Brain pericyte (primary cell): ENCODE measurements at regions not wholly inside any gene's neighbourhood (a gene's known extent, or its start where the extent isn't known, plus 50 kb on each side); places are given as distances from the start of the nearest gene placed in this dataset.

Experiments used
- DNase-seq: peaks from one replicate; pipeline ENCODE4 v3.0.0-alpha.2; 2012; ENCODE audit warnings: low read depth, low spot score

- DNase-seq = no peak
Measured at GRCh38 chr18:10009321-10010144, 95.7 kb downstream of the VAPA start.

GRCh38 chr18:10010611-10011015, 96.8 kb downstream of the VAPA start:
- no peak for DNase-seq

DNA sequence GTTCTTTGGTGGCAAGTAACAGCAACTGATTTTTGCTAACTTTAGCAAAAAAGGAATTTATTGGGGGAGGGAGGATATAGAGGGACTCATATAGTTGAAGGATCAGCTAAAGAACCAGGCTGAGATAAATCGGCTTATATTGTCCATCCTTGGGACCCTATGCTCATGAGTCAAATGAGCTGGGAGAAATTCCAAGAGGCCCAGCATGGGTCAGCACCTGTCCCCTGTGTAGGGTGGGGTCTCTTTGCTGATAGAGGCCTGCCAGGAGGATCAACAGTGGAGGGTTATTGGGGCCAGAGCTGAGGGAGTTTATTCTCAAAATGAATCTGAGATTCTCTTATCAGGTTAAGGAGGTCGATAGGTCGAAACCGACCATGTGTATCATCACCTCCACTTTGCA, 97.2 kb downstream of the VAPA start:
- DNase-seq = no peak

DNA sequence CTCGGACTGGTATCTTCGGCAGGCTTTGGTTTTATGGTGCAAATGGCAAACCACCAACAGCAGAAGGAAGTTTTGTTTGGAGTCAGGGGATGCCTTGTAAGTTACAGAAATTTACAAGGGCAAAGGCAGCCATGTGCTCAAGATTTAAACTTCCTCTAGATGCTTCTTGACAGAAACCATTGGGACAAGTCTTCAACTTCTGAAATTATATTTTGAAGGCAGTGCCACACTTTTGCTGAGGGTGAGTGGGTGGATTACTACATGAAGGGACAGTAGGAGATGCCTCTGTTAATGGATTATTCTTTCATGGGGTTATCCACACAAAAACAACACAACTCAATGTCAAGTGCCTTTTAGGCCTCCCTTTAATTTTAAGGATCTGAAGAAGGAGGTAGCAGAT, 97.9 kb downstream of the VAPA start:
- no peak for DNase-seq

- no peak for DNase-seq
Measured at GRCh38 chr18:10012526-10012925, 98.7 kb downstream of the VAPA start.

DNA sequence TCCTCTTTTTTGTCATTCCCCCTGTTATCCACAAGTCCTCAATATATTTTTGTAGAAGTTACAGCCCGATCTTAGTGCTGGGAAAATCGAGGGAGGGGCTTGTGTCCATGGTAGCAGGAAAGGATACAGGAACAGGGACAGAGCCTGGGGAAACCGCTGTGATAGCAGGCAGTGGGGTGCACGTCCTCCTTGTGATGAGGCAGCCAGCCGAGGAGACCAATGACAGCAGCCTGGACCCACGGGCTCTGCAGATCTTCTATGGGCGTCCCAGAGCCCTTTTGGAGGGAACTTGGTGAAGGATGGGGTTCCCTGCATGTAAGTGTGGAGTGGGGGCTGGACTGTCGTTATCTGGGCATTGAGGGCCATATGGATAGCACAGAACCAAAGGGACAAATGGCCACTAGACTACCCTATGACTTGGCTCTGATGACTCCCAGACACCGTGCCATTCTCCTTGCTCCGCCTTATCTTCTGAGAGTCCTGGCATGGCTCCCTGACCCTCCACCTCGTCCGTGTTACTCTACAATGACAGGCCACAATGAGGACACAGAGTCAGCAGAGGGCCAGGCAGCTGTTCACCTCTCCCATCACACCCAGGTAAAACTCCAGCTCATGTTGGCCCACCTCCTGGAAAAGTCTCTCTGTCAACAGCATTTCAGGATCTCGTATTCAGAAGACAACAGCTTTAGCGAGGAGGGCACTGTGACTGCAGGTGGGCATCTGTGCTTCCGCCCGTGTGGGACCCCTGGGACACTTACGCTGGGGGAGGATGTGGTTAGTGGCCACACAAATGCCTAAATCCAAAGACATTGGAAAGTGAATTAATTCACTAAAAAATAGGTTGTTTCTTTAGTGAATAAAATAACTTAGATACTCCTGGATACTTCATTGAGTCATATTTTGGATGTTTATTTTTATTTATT, 100.1 kb downstream of the VAPA start:
- DNase-seq = no peak

- no peak for DNase-seq
Measured at GRCh38 chr18:10015288-10015701, 101.5 kb downstream of the VAPA start.

DNA sequence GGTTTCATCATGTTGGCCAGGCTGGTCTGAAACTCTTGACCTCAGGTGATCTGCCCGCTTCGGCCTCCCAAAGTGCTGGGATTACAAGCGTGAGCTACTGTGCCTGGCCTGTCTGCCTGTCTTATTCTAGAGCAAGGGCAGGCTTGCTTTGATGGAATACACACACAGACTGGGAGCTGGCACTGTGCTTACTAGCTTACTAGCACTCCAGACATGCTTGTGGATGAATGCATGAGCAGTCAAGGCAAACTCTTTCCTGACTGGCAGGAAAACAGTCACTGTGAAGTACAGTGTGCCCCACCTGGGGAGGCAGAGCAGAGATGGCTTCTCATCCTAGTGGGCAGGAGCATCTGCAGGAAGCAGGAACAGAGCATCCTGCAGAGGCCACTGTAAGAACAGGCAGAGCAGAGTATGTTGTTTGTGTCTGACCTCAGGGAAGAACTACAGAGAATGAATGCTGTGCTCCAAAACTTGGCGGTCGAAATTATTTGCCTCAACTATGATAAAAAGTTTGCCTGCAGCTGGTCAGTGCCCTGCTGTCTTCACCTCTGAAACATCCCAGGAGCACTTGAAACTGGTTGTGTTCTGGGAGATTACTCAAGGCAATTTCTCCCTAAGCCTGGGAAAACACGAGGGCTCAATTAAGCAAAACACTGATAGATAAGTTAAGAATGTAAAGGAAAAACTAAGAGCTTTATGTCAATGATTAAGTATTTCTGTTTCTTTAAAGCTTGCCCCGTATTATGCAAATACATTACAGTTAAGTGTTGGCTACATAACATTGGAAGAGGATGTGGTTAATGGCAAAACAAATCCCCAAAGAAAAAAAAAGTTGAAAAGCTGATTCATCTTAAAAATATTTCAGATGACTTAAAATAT, 102.4 kb downstream of the VAPA start:
- DNase-seq = peak; percentile 25

DNA sequence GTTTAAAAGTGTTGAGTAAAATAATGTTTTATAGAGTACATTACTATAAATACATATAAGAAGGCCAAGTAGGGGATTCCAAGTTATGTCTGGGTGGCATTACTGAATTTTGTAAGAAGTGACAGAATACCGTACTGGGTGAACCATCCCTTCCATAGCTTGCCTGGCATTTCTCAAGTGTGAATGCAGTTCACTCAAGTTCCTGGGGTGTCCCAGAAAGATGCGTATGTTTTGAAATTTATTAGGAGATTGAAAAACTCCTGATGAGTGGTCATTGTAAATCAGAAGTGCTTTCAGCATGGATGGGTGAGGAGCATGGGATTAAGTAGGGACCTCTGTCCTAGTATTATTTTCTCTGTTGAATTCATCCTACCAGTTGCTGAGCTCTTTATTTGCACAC, 103.2 kb downstream of the VAPA start:
- DNase-seq = no peak

- no peak for DNase-seq
Measured at GRCh38 chr18:10018289-10018688, 104.5 kb downstream of the VAPA start.

DNA sequence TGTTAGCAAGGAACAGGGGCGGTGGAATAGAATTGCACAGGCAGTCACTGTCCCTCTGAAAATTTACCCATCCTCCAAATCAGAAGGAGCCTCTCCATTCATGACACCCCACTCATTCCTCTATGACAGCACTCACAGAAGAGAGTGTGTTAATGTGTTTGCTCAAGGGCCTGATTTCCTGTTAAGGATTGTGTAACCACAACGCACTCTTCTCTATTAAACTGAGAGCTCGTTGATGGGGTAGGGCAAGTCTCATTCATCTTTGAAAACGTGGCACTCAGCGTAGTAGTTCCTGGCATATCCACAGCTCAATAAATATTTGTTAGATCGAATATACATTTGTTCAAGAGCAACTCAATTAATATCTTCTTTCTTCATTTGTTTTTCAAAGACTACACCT, 106.4 kb downstream of the VAPA start:
- DNase-seq = no peak

GRCh38 chr18:10022365-10022764, 108.5 kb downstream of the VAPA start:
- DNase-seq = no peak

GRCh38 chr18:10023853-10024570, 110.2 kb downstream of the VAPA start:
- DNase-seq = no peak

GRCh38 chr18:10025711-10026670, 112.2 kb downstream of the VAPA start:
- no peak for DNase-seq

GRCh38 chr18:10027031-10027430, 113.2 kb downstream of the VAPA start:
- DNase-seq = no peak

- DNase-seq = no peak
Measured at GRCh38 chr18:10027461-10027860, 113.6 kb downstream of the VAPA start.

DNA sequence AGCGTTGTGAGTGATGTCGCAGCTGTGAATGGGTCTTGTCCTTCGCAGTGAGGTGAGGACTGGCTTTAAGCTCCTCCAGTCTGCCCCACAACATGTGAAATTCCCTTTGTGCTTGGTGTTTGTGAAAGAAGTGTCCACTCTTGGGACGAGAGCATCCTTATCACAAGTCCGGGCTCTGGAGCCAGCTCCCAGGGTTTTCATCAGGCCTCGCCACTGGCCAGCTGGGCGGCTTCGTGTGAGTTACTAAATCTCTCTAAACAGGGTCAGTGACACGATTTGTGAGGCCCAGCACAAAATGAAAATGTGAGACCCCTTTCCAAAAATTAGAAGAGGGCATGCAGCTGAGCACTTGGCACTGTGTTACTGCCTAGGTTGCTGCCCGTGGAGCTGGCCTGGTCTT, 115.9 kb downstream of the VAPA start:
- DNase-seq = no peak

DNA sequence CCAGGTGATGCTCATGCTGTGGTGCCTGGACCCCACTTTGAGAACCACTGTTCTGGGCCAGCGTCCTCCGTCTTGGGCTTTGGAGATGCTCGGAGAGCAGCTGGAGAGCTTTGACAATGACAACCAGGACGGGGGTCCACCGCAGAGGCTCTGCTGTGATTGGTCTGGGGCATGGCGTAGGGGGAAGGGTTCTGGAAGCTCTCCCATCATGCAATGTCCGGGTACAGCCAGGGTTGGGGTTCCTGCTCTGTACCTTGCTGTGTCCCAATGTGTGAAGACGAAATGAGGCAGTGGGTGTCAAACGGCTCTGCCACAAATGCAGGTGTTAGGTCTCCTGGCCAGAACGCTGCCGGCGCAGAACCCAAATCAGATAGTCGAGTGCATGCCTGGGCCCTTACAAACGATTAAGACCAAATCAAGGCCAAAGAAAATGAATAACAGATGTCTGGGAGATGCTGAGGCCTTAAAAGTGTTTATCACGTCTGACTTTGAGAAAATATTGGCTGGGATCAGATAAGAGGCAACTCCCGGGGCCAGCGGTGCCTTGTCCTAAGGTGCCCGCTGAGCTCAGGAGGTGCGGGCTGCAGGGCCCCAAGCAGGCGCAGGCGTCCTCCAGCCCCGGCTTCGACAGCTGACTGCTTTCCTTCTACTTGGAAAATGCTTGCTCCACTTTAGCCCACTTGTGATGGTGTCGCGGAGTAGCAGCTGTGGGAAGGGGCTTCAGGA, 117.2 kb downstream of the VAPA start:
- no peak for DNase-seq

- DNase-seq = no peak
Measured at GRCh38 chr18:10032331-10033015, 118.7 kb downstream of the VAPA start.
